ENCODE measurements at regions not wholly inside any gene's neighbourhood (a gene's known extent, or its start where the extent isn't known, plus 50 kb on each side); places are given as distances from the start of the nearest gene placed in this dataset.
"Not testable (repeated sequence)": the region's sequence is repeated elsewhere in the genome, so short reads cannot be mapped to it uniquely, and the experiment has no call there.

DNA sequence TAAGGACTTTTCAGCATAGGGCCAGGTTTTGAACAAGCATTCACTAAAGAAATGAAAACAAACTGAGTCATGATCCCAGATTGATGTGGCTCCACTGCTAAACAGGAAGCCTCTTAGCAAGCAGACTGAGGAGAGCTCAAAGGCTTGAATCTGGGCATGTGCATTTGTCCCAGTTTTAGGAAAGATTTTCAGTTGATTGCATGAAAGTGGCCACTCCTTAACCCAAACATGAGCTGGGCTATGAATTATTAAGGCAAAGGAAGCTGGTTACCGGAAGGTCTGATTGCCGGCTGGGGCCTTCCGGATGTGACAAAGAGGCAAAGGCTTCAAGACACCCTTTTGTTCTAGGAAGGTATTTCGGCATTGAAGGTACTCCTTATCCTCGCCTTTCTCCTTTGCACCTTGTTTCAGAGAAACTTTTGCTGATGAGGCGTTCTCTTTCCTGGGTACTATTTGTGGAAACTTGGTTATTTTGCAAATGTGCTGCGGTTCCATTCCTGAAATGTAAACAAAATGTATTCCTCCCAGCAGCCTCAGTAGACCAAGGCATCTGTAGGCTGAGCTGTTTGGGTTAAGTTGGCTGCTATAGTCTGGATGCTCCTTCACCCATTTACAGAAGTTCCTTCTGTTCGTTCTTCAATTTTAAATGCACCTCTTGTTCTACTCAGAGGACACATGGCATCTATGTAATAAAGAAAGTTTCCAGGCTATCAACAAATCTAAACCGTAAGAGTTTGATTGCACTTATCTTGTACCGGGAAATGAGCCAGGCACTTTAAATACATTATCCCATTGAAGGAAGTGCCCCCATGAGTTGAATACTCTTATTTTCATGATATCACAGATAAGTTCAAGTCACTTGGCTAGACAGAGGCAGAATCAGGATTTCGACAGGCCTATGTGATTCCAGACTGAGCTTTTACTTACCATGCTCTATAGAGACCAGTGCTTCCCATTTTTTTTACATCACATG lies 115.6 kb upstream of the METAP2 start:
- Histone ChIP-seq H3K9me3 (ENCODE audit: control insufficient read depth, insufficient read depth, low read length) (no peaks in the 10 kb centered on the region), H3K27ac (ENCODE audit: low read depth, low read length) (peak overlapping the region; percentile 34), H3K4me3 (ENCODE audit: low read depth, low read length) (no peak overlapping the region), H3K27me3 (ENCODE audit: control insufficient read depth, insufficient read depth, low read length) (no peaks in the 10 kb centered on the region)
- DNase-seq (ENCODE audit: low read depth, low spot score), result no peak
- ChIA-PET POLR2A (interaction anchor here (1.7 kb wide), 1 partner anchor 116 kb away, joined by 5 read pairs; the partner anchor contains the start of gene METAP2), CTCF (interaction anchor here (0.6 kb wide), 1 partner anchor 22 kb away, joined by 3 read pairs; no protein-coding TSS in a partner anchor)
- TF ChIP-seq CTCF (IDR thresholded peaks at IDR 0.05; ENCODE audit: low read depth, low read length), result no peak

- TF ChIP-seq CTCF (IDR thresholded peaks at IDR 0.05; ENCODE audit: low read depth, low read length), result no peak
- ChIA-PET POLR2A (interaction anchor here (0.6 kb wide), 1 partner anchor 281 kb away, joined by 7 read pairs; no protein-coding TSS in a partner anchor), CTCF (no interaction called here)
- Histone ChIP-seq H3K27ac (ENCODE audit: low read depth, low read length) (no peak overlapping the region), H3K4me3 (ENCODE audit: low read depth, low read length) (no peak overlapping the region), H3K27me3 (ENCODE audit: control insufficient read depth, insufficient read depth, low read length) (no peaks in the 10 kb centered on the region), H3K9me3 (ENCODE audit: control insufficient read depth, insufficient read depth, low read length) (no peaks in the 10 kb centered on the region)
- DNase-seq (ENCODE audit: low read depth, low spot score), result no peak
Measured at GRCh38 chr12:95365912-95366311, 108.0 kb upstream of the METAP2 start.

DNA sequence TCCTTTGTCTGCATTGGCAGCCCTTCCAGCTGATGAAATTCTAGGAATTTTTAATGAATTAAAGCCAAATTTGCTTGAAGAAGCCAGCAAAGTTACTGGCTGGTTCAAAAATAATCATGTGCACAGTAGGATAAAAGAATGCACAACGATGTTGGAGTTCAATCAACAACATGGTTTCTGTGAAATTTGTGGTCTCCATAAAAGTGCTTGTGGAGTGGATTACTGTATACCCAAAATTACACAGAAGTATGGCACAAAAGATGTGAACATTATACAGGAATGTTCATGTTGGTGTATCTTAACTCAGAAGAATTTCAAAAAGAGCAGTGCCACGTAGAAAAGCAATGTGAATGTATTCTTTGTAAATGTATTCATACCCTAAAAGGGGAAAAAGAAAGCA lies 105.0 kb upstream of the METAP2 start:
- H3K4me3 ChIP-seq (ENCODE audit: low read depth, low read length), result no peak overlapping the region
- CTCF ChIA-PET, result no interaction called here
- no peak for DNase-seq (ENCODE audit: low read depth, low spot score)

DNA sequence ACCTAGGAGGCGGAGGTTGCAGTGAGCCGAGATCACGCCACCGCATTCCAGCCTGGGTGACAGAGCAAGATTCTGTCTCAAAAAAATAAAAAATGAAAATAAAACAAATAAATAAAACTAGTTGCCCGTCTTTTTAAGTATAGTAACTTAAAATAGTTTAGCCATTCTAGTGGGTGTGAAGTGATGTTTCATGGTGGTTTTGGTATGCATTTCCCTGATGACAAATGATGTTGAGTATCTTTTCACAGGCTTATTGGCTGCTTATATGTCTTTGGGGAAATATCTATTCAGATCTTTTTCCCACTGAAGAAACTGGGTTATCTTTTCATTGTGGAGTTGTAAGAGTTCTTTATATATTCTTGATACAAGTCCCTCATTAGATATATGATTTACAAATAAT lies 102.4 kb upstream of the METAP2 start:
- Histone ChIP-seq H3K9me3 (ENCODE audit: control insufficient read depth, insufficient read depth, low read length) (no peaks in the 10 kb centered on the region), H3K27ac (ENCODE audit: low read depth, low read length) (no peak overlapping the region), H3K27me3 (ENCODE audit: control insufficient read depth, insufficient read depth, low read length) (no peaks in the 10 kb centered on the region), H3K4me3 (ENCODE audit: low read depth, low read length) (no peak overlapping the region)
- CTCF ChIA-PET, result interaction anchor here (0.6 kb wide), 1 partner anchor 52 kb away, joined by 8 read pairs; no protein-coding TSS in a partner anchor
- DNase-seq (ENCODE audit: low read depth, low spot score), result no peak
- TF ChIP-seq CTCF (IDR thresholded peaks at IDR 0.05; ENCODE audit: low read depth, low read length), result no peak
- POLR2A ChIA-PET, result no interaction called here

More for the DNA sequence above, 105.0 kb upstream of the METAP2 start:
- POLR2A ChIA-PET, result no interaction called here
- Histone ChIP-seq H3K27ac (ENCODE audit: low read depth, low read length) (no peak overlapping the region), H3K27me3 (ENCODE audit: control insufficient read depth, insufficient read depth, low read length) (no peaks in the 10 kb centered on the region), H3K9me3 (ENCODE audit: control insufficient read depth, insufficient read depth, low read length) (no peaks in the 10 kb centered on the region)
- TF ChIP-seq CTCF (IDR thresholded peaks at IDR 0.05; ENCODE audit: low read depth, low read length), result no peak

- H3K9me3 ChIP-seq (ENCODE audit: control insufficient read depth, insufficient read depth, low read length); H3K27me3 ChIP-seq (ENCODE audit: control insufficient read depth, insufficient read depth, low read length); H3K4me3 ChIP-seq (ENCODE audit: low read depth, low read length); POLR2A ChIA-PET; DNase-seq (ENCODE audit: low read depth, low spot score); H3K27ac ChIP-seq (ENCODE audit: low read depth, low read length); CTCF ChIA-PET: not testable (repeated sequence)
Measured at GRCh38 chr12:95379481-95379880, 94.5 kb upstream of the METAP2 start.

DNA sequence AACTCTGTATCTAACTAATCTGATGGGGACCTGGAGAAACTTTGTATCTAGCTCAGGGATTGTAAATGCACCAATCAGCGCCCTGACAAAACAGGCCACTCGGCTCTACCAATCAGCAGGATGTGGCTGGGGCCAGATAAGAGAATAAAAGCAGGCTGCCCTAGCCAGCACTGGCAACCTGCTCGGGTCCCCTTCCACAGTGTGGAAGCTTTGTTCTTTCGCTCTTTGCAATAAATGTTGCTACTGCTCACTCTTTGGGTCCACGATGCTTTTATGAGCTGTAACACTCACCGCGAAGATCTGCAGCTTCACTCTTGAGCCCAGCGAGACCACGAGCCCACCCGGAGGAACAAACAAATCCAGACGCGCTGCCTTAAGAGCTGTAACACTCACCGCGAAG lies 93.6 kb upstream of the METAP2 start:
- H3K4me3 ChIP-seq (ENCODE audit: low read depth, low read length); POLR2A ChIA-PET; H3K27ac ChIP-seq (ENCODE audit: low read depth, low read length); CTCF ChIA-PET; H3K9me3 ChIP-seq (ENCODE audit: control insufficient read depth, insufficient read depth, low read length); DNase-seq (ENCODE audit: low read depth, low spot score); H3K27me3 ChIP-seq (ENCODE audit: control insufficient read depth, insufficient read depth, low read length): not testable (repeated sequence)
